WTC11 (cell line): ENCODE measurements at regions not wholly inside any gene's neighbourhood (a gene's known extent, or its start where the extent isn't known, plus 50 kb on each side); places are given as distances from the start of the nearest gene placed in this dataset.

Source experiments
- CREM ChIP-seq: sonication (generic); formaldehyde crosslinking; IDR thresholded peaks from 2 replicates; pipeline ENCODE4 v1.8.1; 2022; ENCODE audit warnings: mild to moderate bottlenecking, missing genetic modification reagents, moderate library complexity
- ESRRA ChIP-seq: sonication (generic); formaldehyde crosslinking; IDR thresholded peaks from 2 replicates; pipeline ENCODE4 v1.8.1; 2022; ENCODE audit warnings: mild to moderate bottlenecking, missing genetic modification reagents, borderline replicate concordance
- ETV6 ChIP-seq: sonication (generic); formaldehyde crosslinking; IDR thresholded peaks from 2 replicates; pipeline ENCODE4 v1.8.1; 2022; ENCODE audit warnings: mild to moderate bottlenecking, missing genetic modification reagents
- MXD4 ChIP-seq: fragments of 250-450 bp; sonication (Bioruptor Pico); IDR thresholded peaks from 2 replicates; pipeline ENCODE4 v1.8.0; 2021; ENCODE audit warnings: mild to moderate bottlenecking, moderate library complexity, borderline replicate concordance
- NFYB ChIP-seq: sonication (generic); formaldehyde crosslinking; conservative IDR thresholded peaks from 2 replicates; pipeline ENCODE4 v1.8.0; 2022; ENCODE audit warnings: low read depth, missing genetic modification reagents
- TEAD4 ChIP-seq: sonication (generic); formaldehyde crosslinking; IDR thresholded peaks from 2 replicates; pipeline ENCODE4 v1.8.0; 2022; ENCODE audit warnings: mild to moderate bottlenecking, missing genetic modification reagents
- TF ChIP-seq, protein P1 (sequence below): fragments of 200-600 bp; IDR thresholded peaks from 2 replicates; pipeline ENCODE4 v1.8.0; 2022; ENCODE audit warnings: antibody characterized with exemption
- TF ChIP-seq, protein P2 (sequence below): sonication (generic); formaldehyde crosslinking; IDR thresholded peaks from 2 replicates; pipeline ENCODE4 v1.8.0; 2022; ENCODE audit warnings: mild to moderate bottlenecking, missing genetic modification reagents
- TF ChIP-seq, protein P3 (sequence below): fragments of 250-450 bp; sonication (Bioruptor Pico); conservative IDR thresholded peaks from 2 replicates; pipeline ENCODE4 v1.9.0; 2021; ENCODE audit warnings: mild to moderate bottlenecking
- TF ChIP-seq, protein P4 (sequence below): sonication (generic); formaldehyde crosslinking; IDR thresholded peaks from 2 replicates; pipeline ENCODE4 v1.8.1; 2023; ENCODE audit warnings: mild to moderate bottlenecking, missing genetic modification reagents, moderate library complexity
- TF ChIP-seq, protein P5 (sequence below): sonication (generic); formaldehyde crosslinking; IDR thresholded peaks from 2 replicates; pipeline ENCODE4 v1.8.0; 2022; ENCODE audit warnings: missing genetic modification reagents
- TF ChIP-seq, protein P6 (sequence below): fragments of 250-450 bp; sonication (Bioruptor Pico); IDR thresholded peaks from 2 replicates; pipeline ENCODE4 v1.9.0; 2021; ENCODE audit warnings: mild to moderate bottlenecking, borderline replicate concordance
- TF ChIP-seq, protein P7 (sequence below): sonication (generic); formaldehyde crosslinking; IDR thresholded peaks from 2 replicates; pipeline ENCODE4 v1.8.1; 2023; ENCODE audit warnings: mild to moderate bottlenecking, missing genetic modification reagents, moderate library complexity

DNA sequence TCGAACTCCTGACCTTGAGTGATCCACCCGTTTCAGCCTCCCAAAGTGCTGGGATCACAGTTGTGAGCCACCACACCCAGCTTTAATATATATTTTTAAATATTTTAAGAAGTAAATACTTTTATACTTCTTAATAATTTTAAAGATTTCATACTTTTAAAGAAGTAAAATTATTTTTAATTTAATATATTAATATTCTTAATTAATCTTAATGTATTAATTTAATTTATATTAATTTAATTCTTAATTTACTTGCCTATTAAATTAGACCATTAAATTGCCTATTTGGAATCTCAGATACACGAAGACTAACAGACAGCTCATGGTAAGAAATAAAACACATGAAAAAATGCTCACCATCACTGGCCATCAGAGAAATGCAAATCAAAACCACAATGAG, 1087.4 kb downstream of the CDH18 start:
- TF ChIP-seq NFYB (no peak), ETV6 (no peak), TEAD4 (CRISPR knock-in tag) (no peak), MXD4 (CRISPR knock-in tag) (no peak), CREM (CRISPR knock-in tag) (no peak), ESRRA (CRISPR knock-in tag) (no peak)
- TF ChIP-seq, protein P1, sequence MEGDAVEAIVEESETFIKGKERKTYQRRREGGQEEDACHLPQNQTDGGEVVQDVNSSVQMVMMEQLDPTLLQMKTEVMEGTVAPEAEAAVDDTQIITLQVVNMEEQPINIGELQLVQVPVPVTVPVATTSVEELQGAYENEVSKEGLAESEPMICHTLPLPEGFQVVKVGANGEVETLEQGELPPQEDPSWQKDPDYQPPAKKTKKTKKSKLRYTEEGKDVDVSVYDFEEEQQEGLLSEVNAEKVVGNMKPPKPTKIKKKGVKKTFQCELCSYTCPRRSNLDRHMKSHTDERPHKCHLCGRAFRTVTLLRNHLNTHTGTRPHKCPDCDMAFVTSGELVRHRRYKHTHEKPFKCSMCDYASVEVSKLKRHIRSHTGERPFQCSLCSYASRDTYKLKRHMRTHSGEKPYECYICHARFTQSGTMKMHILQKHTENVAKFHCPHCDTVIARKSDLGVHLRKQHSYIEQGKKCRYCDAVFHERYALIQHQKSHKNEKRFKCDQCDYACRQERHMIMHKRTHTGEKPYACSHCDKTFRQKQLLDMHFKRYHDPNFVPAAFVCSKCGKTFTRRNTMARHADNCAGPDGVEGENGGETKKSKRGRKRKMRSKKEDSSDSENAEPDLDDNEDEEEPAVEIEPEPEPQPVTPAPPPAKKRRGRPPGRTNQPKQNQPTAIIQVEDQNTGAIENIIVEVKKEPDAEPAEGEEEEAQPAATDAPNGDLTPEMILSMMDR: no peak
- TF ChIP-seq, protein P2, sequence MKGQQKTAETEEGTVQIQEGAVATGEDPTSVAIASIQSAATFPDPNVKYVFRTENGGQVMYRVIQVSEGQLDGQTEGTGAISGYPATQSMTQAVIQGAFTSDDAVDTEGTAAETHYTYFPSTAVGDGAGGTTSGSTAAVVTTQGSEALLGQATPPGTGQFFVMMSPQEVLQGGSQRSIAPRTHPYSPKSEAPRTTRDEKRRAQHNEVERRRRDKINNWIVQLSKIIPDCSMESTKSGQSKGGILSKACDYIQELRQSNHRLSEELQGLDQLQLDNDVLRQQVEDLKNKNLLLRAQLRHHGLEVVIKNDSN (CRISPR knock-in tag): no peak
- TF ChIP-seq, protein P3, sequence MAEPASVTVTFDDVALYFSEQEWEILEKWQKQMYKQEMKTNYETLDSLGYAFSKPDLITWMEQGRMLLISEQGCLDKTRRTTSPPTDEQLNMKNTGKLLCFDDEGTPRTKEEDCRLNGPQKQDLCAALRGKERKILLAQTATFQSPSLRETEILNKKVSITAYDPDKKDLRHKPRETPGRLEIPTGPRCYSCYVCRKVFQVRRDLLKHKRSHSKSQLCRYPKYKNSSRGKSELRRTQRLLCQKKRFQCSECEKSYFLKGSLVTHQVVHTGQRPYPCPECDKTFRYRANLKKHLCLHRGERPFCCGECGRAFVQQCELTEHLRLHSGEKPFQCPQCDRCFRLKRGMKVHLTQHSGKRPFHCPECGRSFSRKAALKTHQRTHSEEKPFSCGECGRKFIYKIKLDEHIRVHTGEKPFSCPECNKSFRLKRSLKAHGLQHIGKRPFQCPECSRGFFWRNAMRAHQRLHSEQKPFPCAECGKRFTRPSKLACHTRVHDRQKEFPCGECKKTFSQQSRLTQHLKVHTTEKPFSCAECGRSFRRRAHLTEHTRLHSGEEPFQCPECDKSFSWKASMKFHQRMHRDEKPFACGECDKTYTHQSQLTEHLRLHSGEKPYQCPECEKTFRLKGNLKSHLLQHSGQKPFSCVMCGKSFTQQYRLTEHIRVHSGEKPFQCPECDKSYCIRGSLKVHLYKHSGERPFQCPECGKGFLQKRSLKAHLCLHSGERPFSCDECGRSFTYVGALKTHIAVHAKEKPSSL: no peak
- TF ChIP-seq, protein P4, sequence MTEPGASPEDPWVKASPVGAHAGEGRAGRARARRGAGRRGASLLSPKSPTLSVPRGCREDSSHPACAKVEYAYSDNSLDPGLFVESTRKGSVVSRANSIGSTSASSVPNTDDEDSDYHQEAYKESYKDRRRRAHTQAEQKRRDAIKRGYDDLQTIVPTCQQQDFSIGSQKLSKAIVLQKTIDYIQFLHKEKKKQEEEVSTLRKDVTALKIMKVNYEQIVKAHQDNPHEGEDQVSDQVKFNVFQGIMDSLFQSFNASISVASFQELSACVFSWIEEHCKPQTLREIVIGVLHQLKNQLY (CRISPR knock-in tag): no peak
- TF ChIP-seq, protein P5, sequence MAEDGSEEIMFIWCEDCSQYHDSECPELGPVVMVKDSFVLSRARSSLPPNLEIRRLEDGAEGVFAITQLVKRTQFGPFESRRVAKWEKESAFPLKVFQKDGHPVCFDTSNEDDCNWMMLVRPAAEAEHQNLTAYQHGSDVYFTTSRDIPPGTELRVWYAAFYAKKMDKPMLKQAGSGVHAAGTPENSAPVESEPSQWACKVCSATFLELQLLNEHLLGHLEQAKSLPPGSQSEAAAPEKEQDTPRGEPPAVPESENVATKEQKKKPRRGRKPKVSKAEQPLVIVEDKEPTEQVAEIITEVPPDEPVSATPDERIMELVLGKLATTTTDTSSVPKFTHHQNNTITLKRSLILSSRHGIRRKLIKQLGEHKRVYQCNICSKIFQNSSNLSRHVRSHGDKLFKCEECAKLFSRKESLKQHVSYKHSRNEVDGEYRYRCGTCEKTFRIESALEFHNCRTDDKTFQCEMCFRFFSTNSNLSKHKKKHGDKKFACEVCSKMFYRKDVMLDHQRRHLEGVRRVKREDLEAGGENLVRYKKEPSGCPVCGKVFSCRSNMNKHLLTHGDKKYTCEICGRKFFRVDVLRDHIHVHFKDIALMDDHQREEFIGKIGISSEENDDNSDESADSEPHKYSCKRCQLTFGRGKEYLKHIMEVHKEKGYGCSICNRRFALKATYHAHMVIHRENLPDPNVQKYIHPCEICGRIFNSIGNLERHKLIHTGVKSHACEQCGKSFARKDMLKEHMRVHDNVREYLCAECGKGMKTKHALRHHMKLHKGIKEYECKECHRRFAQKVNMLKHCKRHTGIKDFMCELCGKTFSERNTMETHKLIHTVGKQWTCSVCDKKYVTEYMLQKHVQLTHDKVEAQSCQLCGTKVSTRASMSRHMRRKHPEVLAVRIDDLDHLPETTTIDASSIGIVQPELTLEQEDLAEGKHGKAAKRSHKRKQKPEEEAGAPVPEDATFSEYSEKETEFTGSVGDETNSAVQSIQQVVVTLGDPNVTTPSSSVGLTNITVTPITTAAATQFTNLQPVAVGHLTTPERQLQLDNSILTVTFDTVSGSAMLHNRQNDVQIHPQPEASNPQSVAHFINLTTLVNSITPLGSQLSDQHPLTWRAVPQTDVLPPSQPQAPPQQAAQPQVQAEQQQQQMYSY (CRISPR knock-in tag): no peak
- TF ChIP-seq, protein P6, sequence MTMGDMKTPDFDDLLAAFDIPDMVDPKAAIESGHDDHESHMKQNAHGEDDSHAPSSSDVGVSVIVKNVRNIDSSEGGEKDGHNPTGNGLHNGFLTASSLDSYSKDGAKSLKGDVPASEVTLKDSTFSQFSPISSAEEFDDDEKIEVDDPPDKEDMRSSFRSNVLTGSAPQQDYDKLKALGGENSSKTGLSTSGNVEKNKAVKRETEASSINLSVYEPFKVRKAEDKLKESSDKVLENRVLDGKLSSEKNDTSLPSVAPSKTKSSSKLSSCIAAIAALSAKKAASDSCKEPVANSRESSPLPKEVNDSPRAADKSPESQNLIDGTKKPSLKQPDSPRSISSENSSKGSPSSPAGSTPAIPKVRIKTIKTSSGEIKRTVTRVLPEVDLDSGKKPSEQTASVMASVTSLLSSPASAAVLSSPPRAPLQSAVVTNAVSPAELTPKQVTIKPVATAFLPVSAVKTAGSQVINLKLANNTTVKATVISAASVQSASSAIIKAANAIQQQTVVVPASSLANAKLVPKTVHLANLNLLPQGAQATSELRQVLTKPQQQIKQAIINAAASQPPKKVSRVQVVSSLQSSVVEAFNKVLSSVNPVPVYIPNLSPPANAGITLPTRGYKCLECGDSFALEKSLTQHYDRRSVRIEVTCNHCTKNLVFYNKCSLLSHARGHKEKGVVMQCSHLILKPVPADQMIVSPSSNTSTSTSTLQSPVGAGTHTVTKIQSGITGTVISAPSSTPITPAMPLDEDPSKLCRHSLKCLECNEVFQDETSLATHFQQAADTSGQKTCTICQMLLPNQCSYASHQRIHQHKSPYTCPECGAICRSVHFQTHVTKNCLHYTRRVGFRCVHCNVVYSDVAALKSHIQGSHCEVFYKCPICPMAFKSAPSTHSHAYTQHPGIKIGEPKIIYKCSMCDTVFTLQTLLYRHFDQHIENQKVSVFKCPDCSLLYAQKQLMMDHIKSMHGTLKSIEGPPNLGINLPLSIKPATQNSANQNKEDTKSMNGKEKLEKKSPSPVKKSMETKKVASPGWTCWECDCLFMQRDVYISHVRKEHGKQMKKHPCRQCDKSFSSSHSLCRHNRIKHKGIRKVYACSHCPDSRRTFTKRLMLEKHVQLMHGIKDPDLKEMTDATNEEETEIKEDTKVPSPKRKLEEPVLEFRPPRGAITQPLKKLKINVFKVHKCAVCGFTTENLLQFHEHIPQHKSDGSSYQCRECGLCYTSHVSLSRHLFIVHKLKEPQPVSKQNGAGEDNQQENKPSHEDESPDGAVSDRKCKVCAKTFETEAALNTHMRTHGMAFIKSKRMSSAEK (CRISPR knock-in tag): no peak
- TF ChIP-seq, protein P7, sequence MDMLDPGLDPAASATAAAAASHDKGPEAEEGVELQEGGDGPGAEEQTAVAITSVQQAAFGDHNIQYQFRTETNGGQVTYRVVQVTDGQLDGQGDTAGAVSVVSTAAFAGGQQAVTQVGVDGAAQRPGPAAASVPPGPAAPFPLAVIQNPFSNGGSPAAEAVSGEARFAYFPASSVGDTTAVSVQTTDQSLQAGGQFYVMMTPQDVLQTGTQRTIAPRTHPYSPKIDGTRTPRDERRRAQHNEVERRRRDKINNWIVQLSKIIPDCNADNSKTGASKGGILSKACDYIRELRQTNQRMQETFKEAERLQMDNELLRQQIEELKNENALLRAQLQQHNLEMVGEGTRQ (CRISPR knock-in tag): no peak
